Inferior parietal cortex (tissue), 1 donor: ENCODE measurements at regions not wholly inside any gene's neighbourhood (a gene's known extent, or its start where the extent isn't known, plus 50 kb on each side); places are given as distances from the start of the nearest gene placed in this dataset.
"Not testable (repeated sequence)": the region's sequence is repeated elsewhere in the genome, so short reads cannot be mapped to it uniquely, and the experiment has no call there.

Experiments
- DNase-seq: peaks from one replicate; pipeline ENCODE4 v3.0.0-alpha.2; 2016; ENCODE audit errors: extremely low spot score

DNA sequence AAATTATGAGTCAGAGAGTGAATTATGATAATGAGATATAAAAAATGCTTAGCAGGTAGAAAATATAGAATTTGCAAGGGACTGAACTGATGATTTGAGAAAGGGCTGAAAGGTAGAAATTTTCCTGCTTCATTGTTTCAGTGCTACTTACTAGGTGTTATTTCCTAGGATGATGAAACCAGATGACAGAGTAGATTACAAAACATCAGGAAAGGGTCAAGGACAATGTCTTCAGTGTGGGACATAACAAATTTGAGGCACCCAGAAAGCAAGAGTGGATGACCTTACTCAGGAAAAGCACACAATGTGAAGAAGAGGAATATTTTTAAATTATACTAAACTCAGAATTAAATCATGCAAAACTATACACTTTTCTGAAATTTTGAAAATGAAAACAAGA is 102.1 kb downstream of the SHCBP1 start:
- no peak for DNase-seq

DNA sequence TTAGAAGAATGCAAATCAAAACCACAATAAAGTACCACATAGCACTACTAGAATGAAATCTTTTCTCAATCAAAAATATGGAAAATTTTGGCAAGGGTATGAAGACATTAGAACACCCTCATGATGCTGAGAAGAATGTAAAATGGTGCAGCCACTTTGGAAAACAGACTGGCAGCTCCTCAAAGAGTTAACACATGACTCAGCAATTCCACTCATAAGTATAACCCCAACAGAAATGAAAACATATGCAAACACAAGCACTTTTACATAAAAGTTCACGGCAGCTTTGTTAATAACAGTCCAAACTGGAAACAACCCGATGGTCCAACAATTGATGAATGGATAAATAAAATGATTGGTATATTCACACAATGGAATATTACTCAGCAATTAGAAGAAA is 124.5 kb downstream of the SHCBP1 start:
- no peak for DNase-seq

GRCh38 chr16:46482895-46483294 is 138.3 kb downstream of the SHCBP1 start:
- DNase-seq = no peak

DNA sequence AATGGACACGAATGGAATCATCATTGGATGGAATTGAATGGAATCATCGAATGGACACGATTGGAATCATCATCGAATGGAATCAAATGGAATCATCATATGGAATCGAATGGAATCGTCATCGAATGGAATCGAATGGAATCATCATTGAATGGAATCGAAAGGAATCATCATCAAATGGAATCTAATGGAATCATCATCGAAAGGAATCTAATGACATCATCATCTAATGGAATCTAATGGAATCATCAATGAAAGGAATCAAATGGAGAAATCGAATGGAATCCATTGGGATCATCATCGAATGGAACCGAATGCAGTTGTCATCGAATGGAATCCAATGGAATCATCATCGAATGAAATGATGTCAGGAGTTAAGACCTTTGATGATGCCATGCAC is 154.9 kb downstream of the SHCBP1 start:
- DNase-seq = no peak

DNA sequence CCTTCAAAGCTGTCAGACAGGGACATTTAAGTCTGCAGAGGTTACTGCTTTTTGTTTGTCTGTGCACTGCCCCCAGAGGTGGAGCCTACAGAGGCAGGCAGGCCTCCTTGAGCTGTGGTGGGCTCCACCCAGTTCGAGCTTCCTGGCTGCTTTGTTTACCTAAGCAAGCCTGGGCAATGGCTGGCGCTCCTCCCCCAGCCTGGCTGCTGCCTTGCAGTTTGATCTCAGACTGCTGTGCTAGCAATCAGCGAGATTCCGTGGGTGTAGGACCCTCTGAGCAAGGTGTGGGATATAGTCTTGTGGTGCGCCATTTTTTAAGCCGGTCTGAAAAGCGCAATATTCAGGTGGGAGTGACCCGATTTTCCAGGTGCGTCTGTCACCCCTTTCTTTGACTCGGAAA is 166.4 kb downstream of the SHCBP1 start:
- DNase-seq = not testable (repeated sequence)

DNA sequence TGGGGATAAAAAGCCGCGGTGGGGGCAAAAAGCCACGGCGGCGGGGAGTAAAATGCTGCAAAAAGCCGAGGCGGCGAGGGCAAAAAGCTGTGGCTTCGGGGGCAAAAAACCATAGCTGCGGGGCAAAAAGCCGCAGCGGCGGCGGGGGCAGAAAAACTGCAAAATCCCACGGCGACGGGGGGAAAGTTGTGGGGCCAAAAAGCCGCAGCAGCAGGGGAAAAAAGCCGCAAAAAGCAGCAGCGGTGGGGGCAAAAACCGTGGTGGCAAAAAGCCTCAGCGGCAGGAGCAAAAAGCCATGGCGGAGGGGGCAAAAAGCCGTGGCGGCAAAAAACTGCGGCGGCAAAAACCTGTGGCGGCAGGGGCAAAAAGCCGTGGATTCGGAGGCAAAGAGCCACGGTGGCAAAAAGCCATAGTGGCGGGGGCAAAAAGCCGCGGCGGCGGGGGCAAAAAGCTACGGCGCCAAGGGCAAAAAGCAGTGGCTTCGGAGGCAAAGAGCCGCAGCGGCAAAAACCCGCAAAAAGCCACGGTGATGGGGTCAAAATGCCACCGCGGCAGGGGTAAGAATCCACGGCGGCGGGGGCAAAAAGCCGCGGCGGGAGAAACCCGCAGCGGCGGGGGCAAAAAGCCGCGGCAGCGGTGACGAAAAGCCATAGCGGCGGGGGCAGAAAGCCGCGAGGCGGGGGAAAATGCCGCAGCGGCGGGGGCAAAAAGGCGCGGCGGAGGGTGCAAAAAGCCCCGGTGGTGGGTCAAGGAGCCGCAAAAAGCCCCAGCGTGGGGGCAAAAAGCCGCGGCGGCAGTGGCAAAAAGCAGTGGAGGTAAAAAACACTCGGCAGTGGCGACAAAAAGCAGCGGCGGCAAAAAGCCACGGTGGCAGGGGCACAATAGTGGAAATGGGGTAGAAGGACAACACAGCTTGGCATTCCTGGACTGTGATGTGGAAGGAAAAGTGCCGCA is 192.8 kb downstream of the SHCBP1 start:
- DNase-seq = no peak

- no peak for DNase-seq
Observed at GRCh38 chr16:46427340-46428107, 193.7 kb downstream of the SHCBP1 start.

GRCh38 chr16:46426336-46426735 is 194.8 kb downstream of the SHCBP1 start:
- DNase-seq = no peak

GRCh38 chr16:46404028-46404427 is 217.2 kb downstream of the SHCBP1 start:
- DNase-seq = no peak

DNA sequence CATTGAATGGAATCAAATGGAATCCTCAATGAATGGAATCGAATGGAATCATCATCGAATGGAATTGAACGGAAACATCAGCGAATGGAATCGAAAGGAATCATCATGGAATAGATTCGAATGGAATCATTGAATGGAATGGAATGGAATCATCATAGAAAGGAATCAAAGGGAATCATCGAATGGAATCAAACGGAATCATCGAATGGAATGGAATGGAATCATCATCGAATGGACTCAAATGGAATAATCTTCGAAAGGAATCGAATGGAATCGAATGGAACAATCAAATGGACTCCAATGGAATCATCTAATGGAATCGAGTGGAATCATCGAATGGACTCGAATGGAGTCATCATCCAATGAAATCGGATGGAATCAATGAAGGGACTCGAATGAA is 222.6 kb downstream of the SHCBP1 start:
- DNase-seq = not testable (repeated sequence)

DNA sequence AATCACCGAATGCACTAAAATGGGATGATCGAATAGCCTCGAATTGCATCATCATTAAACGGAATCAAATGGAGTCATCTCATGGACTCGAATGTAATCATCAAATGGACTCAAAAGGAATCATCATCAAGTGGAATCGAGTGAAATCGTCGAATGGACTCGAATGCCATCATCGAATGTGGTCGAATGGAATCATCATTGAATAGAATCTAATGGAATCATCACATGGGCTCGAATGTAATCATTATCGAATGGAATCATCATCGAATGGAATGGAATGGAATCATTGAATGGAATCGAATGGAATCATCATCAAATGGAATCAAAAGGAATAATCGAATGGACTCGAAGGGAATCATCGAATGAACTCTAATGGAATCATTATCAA is 224.3 kb downstream of the SHCBP1 start:
- not testable (repeated sequence) for DNase-seq

- DNase-seq = peak; percentile 22
Observed at GRCh38 chr16:46396131-46396882, 224.9 kb downstream of the SHCBP1 start.

- peak; percentile 16 for DNase-seq
Observed at GRCh38 chr16:46395391-46395921, 225.7 kb downstream of the SHCBP1 start.

GRCh38 chr16:46394963-46395362 is 226.2 kb downstream of the SHCBP1 start:
- DNase-seq = peak; percentile 65

DNA sequence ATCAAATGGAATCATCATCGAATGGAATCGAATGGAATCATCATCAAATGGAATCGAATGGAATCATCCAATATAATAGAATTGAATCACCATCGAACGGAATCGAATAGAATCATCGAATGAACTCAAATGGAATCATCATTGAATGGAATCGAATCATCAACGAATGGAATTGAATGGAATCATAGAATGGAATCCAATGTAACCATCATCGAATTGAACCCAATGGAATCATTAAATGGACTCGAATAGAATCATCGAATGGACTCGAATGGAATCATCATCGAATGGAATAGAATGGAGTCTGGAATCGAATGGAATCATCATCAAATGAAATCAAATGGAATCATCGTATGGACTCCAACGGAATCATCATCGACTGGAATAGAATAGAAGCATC is 227.0 kb downstream of the SHCBP1 start:
- DNase-seq = peak; percentile 68

DNA sequence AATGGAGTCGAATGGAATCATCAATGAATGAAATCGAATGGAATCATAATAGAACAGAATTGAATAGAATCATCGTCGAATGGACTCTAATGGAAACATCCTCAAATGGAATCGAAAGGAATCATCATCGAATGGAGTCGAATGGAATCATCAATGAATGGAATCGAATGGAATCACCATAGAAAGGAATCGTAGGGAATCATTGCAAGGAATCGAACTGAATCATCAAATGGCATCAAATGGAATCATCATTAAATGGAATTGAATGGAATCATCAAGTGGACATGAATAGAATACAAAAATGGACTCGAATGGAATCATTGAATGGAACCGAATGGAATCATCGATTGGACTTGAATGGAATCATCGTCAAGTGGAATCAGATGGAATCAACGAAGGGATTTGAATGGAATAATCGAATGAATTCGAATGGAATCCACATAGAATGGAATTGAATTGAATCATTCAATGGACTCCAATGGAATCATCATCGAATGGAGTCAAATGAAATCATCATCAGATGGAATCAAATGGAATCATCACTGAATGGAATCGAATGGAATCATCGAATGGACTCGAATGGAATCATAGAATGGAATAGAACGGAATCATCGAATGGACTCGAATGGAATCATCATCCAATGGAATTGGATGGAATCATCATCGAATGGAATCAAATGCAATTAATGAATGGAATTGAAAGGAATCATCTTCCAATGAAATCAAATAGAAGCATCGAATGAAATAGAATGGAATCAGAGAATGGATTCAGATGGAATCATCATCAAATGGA is 228.1 kb downstream of the SHCBP1 start:
- DNase-seq = peak; percentile 37

DNA sequence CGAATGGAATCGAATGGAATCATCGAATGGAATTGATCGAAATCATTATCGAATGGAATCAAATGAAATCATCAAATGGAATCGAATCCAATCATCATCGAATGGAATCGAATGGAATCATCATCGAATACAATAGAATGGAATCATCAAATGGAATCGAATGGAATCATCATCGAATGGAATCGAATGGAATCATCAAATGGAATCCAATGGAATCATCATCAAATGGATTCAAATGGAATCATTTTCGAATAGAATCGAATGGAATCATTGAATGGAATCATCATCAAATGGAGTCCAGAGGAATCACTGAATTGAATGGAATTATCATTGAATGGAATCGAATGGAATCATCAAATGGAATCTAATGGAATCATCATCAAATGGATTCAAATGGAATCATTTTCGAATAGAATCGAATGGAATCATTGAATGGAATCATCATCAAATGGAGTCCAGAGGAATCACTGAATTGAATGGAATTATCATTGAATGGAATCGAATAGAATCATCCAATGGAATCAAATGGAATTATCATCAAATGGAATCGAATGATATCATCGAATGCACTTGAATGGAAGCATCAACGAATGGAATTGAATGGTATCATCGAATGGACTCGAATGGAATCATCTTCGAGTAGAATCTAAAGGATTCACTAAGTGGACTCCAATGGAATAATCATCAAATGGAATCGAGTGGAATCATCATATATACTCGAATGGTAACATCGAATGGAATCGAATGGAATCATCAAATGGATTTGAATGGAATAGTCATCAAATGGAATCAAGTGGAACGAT is 230.3 kb downstream of the SHCBP1 start:
- peak; percentile 34 for DNase-seq

DNA sequence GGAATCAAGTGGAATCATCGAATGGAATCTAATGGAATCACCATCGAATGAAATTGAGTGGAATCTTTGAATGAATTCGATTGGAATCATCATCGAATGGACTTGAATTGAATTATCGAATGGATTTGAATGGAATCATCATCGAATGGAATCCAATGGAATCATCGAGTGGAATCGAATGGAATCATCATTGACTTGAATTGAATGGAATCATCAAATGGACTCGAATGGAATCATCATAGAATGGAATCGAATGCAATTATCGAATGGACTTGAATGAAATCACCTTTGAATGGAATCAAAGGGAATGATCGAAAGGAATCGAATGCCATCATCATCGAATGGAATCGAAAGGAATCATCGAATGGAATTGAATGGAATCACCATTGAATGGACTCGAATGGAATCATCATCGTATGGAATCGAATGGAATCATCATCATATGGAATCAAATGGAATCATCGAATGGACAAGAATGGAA is 231.6 kb downstream of the SHCBP1 start:
- peak; percentile 99 for DNase-seq

DNA sequence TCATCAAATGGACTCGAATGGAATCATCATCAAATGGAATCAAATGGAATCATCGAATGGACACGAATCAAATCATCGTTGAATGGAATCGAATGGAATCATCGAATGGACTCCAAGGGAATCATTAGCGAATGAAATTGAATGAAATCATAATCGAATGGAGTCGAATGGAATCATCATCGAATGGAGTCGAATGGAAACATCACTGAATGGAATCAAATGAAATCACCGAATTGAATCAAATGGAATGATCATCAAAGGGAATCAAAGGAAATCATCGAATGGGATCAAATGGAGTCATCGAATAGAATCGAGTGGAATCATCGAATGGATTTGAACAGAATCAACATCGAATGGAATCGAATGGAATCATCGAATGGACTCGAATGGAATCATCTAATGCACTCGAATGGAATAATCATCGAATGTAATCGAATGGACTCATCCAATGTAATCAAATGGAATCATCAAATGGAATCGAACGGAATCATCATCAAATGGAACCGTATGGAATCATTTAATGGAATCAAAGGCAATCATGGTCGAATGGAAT is 232.2 kb downstream of the SHCBP1 start:
- not testable (repeated sequence) for DNase-seq

GRCh38 chr16:46388354-46388753 is 232.8 kb downstream of the SHCBP1 start:
- peak; percentile 66 for DNase-seq
